ENCODE measurements at regions not wholly inside any gene's neighbourhood (a gene's known extent, or its start where the extent isn't known, plus 50 kb on each side); places are given as distances from the start of the nearest gene placed in this dataset.

- ChIA-PET POLR2A (no interaction called here), CTCF (no interaction called here)
- Histone ChIP-seq H3K4me3 (ENCODE audit: low read depth, low read length) (no peak overlapping the region), H3K27ac (ENCODE audit: low read depth, low read length) (no peak overlapping the region), H3K27me3 (ENCODE audit: control insufficient read depth, insufficient read depth, low read length) (no peaks in the 10 kb centered on the region), H3K9me3 (ENCODE audit: control insufficient read depth, insufficient read depth, low read length) (peaks cover 4% of the 10 kb centered on the region; the same call in 1 of the 2 replicates)
- TF ChIP-seq CTCF (IDR thresholded peaks at IDR 0.05; ENCODE audit: low read depth, low read length), result no peak
- no peak for DNase-seq (ENCODE audit: low read depth, low spot score)
Observed at GRCh38 chr4:14539246-14539645, 463.0 kb upstream of the CPEB2 start.

DNA sequence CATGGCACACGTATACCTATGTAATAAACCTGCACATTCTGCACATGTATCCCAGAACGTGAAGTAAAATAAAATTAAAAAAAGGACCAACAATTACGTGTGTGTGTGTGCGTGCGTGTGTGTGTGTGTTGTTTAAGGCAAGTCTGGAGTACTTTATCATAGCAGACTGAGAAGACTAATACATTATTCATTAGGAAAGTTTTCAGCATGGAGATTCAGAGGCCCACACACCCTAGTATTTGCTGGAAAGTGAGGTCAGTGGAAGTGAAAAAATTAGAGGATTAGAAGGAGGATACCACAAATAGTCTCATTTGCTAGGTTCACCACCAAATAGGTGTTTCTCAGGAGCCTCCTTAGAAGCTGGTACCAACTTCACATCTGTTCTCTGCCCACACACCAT, 457.1 kb upstream of the CPEB2 start:
- ChIA-PET CTCF (no interaction called here), POLR2A (no interaction called here)
- no peak for TF ChIP-seq CTCF (IDR thresholded peaks at IDR 0.05; ENCODE audit: low read depth, low read length)
- DNase-seq (ENCODE audit: low read depth, low spot score), result no peak
- no peak overlapping the region for H3K27ac ChIP-seq (ENCODE audit: low read depth, low read length)
- H3K9me3 ChIP-seq (ENCODE audit: control insufficient read depth, insufficient read depth, low read length), result no peaks in the 10 kb centered on the region; the same call in 1 of the 2 replicates
- no peaks in the 10 kb centered on the region for H3K27me3 ChIP-seq (ENCODE audit: control insufficient read depth, insufficient read depth, low read length)
- H3K4me3 ChIP-seq (ENCODE audit: low read depth, low read length), result no peak overlapping the region

DNA sequence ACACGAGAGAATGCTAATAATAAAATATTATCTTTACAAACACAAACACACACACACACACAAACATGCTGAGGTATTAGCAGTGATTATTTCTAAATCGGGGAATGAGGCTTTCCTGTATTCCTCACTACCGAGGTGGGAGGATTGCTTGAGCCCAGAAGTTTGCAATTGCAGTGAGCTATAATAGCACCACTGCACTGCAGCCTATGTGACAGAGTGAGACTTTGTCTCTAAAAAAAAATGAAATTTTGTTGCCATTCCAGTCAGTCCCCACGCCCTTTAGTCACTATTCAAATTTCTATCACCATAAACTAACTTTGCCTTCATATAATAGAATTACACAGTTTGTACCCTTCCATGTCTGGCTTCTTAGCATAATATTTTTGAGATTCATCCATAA, 456.5 kb upstream of the CPEB2 start:
- no peaks in the 10 kb centered on the region; the same call in 1 of the 2 replicates for H3K9me3 ChIP-seq (ENCODE audit: control insufficient read depth, insufficient read depth, low read length)

GRCh38 chr4:14552119-14552518, 450.2 kb upstream of the CPEB2 start:
- DNase-seq (ENCODE audit: low read depth, low spot score), result no peak
- no peaks in the 10 kb centered on the region; the same call in 1 of the 2 replicates for H3K9me3 ChIP-seq (ENCODE audit: control insufficient read depth, insufficient read depth, low read length)
- POLR2A ChIA-PET, result no interaction called here
- no peak for TF ChIP-seq CTCF (IDR thresholded peaks at IDR 0.05; ENCODE audit: low read depth, low read length)
- CTCF ChIA-PET, result no interaction called here
- no peak overlapping the region for H3K4me3 ChIP-seq (ENCODE audit: low read depth, low read length)
- no peaks in the 10 kb centered on the region for H3K27me3 ChIP-seq (ENCODE audit: control insufficient read depth, insufficient read depth, low read length)
- H3K27ac ChIP-seq (ENCODE audit: low read depth, low read length), result no peak overlapping the region

More for the DNA sequence above, 456.5 kb upstream of the CPEB2 start:
- POLR2A ChIA-PET, result no interaction called here
- Histone ChIP-seq H3K27me3 (ENCODE audit: control insufficient read depth, insufficient read depth, low read length) (no peaks in the 10 kb centered on the region), H3K27ac (ENCODE audit: low read depth, low read length) (no peak overlapping the region), H3K4me3 (ENCODE audit: low read depth, low read length) (no peak overlapping the region)
- CTCF ChIA-PET, result no interaction called here
- TF ChIP-seq CTCF (IDR thresholded peaks at IDR 0.05; ENCODE audit: low read depth, low read length), result no peak
- DNase-seq (ENCODE audit: low read depth, low spot score), result no peak

GRCh38 chr4:14559646-14560045, 442.6 kb upstream of the CPEB2 start:
- POLR2A ChIA-PET, result no interaction called here

More at GRCh38 chr4:14559646-14560045, 442.6 kb upstream of the CPEB2 start:
- H3K27me3 ChIP-seq (ENCODE audit: control insufficient read depth, insufficient read depth, low read length), result no peaks in the 10 kb centered on the region
- no peak overlapping the region for H3K27ac ChIP-seq (ENCODE audit: low read depth, low read length)
- H3K9me3 ChIP-seq (ENCODE audit: control insufficient read depth, insufficient read depth, low read length), result no peaks in the 10 kb centered on the region; the same call in 1 of the 2 replicates
- TF ChIP-seq CTCF (IDR thresholded peaks at IDR 0.05; ENCODE audit: low read depth, low read length), result no peak
- CTCF ChIA-PET, result no interaction called here
- DNase-seq (ENCODE audit: low read depth, low spot score), result no peak
- no peak overlapping the region for H3K4me3 ChIP-seq (ENCODE audit: low read depth, low read length)
